B cell (primary cell): ENCODE measurements at regions not wholly inside any gene's neighbourhood (a gene's known extent, or its start where the extent isn't known, plus 50 kb on each side); places are given as distances from the start of the nearest gene placed in this dataset.

ENCODE experiments used
- ATAC-seq: fragments of 200-7000 bp; cut with Tn5 transposase; one replicate; pipeline ENCODE4 v1.10.0; 2021; ENCODE audit warnings: low read depth, mild to moderate bottlenecking, moderate number of reproducible peaks, moderate library complexity
- CTCF ChIA-PET: fragments of 350-600 bp; sonication (Branson Sonifier 250); formaldehyde crosslinking; loops from one replicate; lab custom pipeline; 2021; ENCODE audit warnings: antibody characterized with exemption, inconsistent platforms; lab: Charles Lee
- POLR2A ChIA-PET: fragments of 350-600 bp; sonication (Branson Sonifier 250); formaldehyde crosslinking; loops from one replicate; lab custom pipeline; 2021; ENCODE audit warnings: antibody characterized with exemption; lab: Charles Lee
- DNase-seq: peaks from one replicate; pipeline ENCODE4 v3.0.0; 2013
- H2AFZ ChIP-seq: 2 replicates; pipeline ENCODE4 v1.6.1; 2012; ENCODE audit warnings: mild to moderate bottlenecking, low read depth, low read length; ENCODE audit not compliant: insufficient read depth, poor library complexity, severe bottlenecking
- H3K27ac ChIP-seq, 2 donors: 1 replicate in 1 of 2; 2 replicates in 1 of 2; pipeline ENCODE4 v1.5.1; 2012 to 2013; ENCODE audit warnings: low read length in 2 of 2, mild to moderate bottlenecking in 2 of 2, moderate library complexity in 1 of 2
- H3K27me3 ChIP-seq, 4 experiments: fragments of 200-600 bp in 1 of 4; sonication (generic) in 1 of 4; replicated peaks in 1 of 4; 1 replicate in 2 of 4; 2 replicates in 2 of 4; pipeline versions ENCODE4 v1.6.1 to v1.7.0; 2013 to 2016; ENCODE audit warnings: low read length in 3 of 4, mild to moderate bottlenecking in 2 of 4, mixed read lengths in 1 of 4, moderate library complexity in 1 of 4; ENCODE audit not compliant: insufficient read depth in 4 of 4, control insufficient read depth in 3 of 4; ENCODE audit errors: control extremely low read depth in 1 of 4
- H3K36me3 ChIP-seq, 2 experiments: replicated peaks in 1 of 2; 1 replicate in 1 of 2; 2 replicates in 1 of 2; pipeline versions ENCODE4 v1.6.1 to v1.7.1; 2013; ENCODE audit warnings: low read length in 1 of 2; ENCODE audit not compliant: insufficient read depth in 2 of 2, control insufficient read depth in 1 of 2; ENCODE audit errors: control extremely low read depth in 1 of 2, extremely low read depth in 1 of 2
- H3K4me1 ChIP-seq, 2 donors: fragments of 200-600 bp in 1 of 2; sonication (generic) in 1 of 2; 1 replicate in 1 of 2; 2 replicates in 1 of 2; pipeline versions ENCODE4 v1.5.1 to v1.6.1; 2013 to 2017; ENCODE audit warnings: low read length in 2 of 2; ENCODE audit not compliant: control insufficient read depth in 2 of 2, insufficient read depth in 2 of 2
- H3K4me2 ChIP-seq: replicated peaks from 2 replicates; pipeline ENCODE3; 2012; ENCODE audit warnings: mild to moderate bottlenecking, low read depth, low read length; ENCODE audit not compliant: poor library complexity, severe bottlenecking
- H3K4me3 ChIP-seq, 5 experiments: fragments of 200-600 bp in 1 of 5; sonication (generic) in 1 of 5; 1 replicate in 3 of 5; 2 replicates in 2 of 5; pipeline versions ENCODE4 v1.5.1 to v1.7.0; 2011 to 2016; ENCODE audit warnings: low read length in 4 of 5, mild to moderate bottlenecking in 4 of 5, low read depth in 2 of 5, control low read depth in 1 of 5, moderate library complexity in 1 of 5; ENCODE audit not compliant: insufficient read depth in 1 of 5; ENCODE audit errors: control extremely low read depth in 1 of 5, extremely low read depth in 1 of 5
- H3K79me2 ChIP-seq: fragments of 200-600 bp; sonication (generic); one replicate; pipeline ENCODE4 v1.6.0; 2016; ENCODE audit warnings: low read length; ENCODE audit not compliant: control insufficient read depth, insufficient read depth
- H3K9ac ChIP-seq: fragments of 200-600 bp; sonication (generic); 2 replicates; pipeline ENCODE4 v1.6.1; 2017; ENCODE audit warnings: mild to moderate bottlenecking, low read length, moderate library complexity
- H3K9me3 ChIP-seq, 3 donors: one replicate each; pipeline versions ENCODE4 v1.6.1 to v1.7.1; 2013; ENCODE audit warnings: low read length in 2 of 3; ENCODE audit not compliant: control insufficient read depth in 2 of 3, insufficient read depth in 1 of 3; ENCODE audit errors: control extremely low read depth in 1 of 3
- H4K20me1 ChIP-seq: 2 replicates; pipeline ENCODE4 v1.6.0; 2012; ENCODE audit warnings: mild to moderate bottlenecking, low read length; ENCODE audit not compliant: insufficient read depth, control insufficient read depth, poor library complexity, severe bottlenecking
- H3K27ac Mint-ChIP-seq: one replicate; pipeline ENCODE4 v1.8.0; 2021; ENCODE audit warnings: mixed read lengths
- H3K27me3 Mint-ChIP-seq: one replicate; pipeline ENCODE4 v1.8.0; 2021; ENCODE audit warnings: mixed read lengths
- H3K4me1 Mint-ChIP-seq: one replicate; pipeline ENCODE4 v1.8.0; 2021; ENCODE audit warnings: mixed read lengths
- H3K4me3 Mint-ChIP-seq: one replicate; pipeline ENCODE4 v1.8.0; 2021; ENCODE audit warnings: mixed read lengths
- H3K9me3 Mint-ChIP-seq: one replicate; pipeline ENCODE4 v1.8.0; 2022; ENCODE audit warnings: mixed read lengths; ENCODE audit not compliant: insufficient read depth
- CTCF ChIP-seq: fragments of 200-600 bp; IDR thresholded peaks from one replicate; pipeline ENCODE4 v1.8.0; 2022; ENCODE audit warnings: antibody characterized with exemption, mild to moderate bottlenecking
- EZH2 ChIP-seq: IDR thresholded peaks from 2 replicates; pipeline ENCODE4 v1.6.1; 2012; ENCODE audit warnings: borderline replicate concordance, low read depth, mild to moderate bottlenecking, moderate library complexity, low read length; ENCODE audit not compliant: insufficient read depth, poor library complexity, severe bottlenecking
- WGBS: methylation state at CpG from one replicate; pipeline ENCODE4 v1.1.5; 2013; ENCODE audit warnings: missing lambda C conversion rate; ENCODE audit not compliant: insufficient coverage; 5-methylcytosine and 5-hydroxymethylcytosine counted together
- intact Hi-C: fragments of 100-400 bp; cut with micrococcal nuclease; formaldehyde crosslinking; loops from one replicate; pipeline ENCODE4 v1.10.0; 2022

GRCh38 chr12:43072431-43072830 is 479.6 kb downstream of the ADAMTS20 start:
- H3K27me3 Mint-ChIP-seq: no peaks in the 10 kb centered on the region
- ATAC-seq (no peak), DNase-seq (no peak)
- no peak overlapping the region for H3K27ac Mint-ChIP-seq
- ChIA-PET CTCF (no interaction called here), POLR2A (no interaction called here)
- intact Hi-C loops: no loop called here
- WGBS: 89% methylated on average over 1 of the region's 1 CpG
- no peak for TF ChIP-seq CTCF
- Histone ChIP-seq H3K4me1 (no peaks in the 10 kb centered on the region), H3K4me2 (no peak overlapping the region), H2AFZ (no peak overlapping the region), H3K27me3 (no peaks in the 10 kb centered on the region), H3K9ac (no peak overlapping the region), H3K27ac (no peak overlapping the region), H3K4me3 (no peak overlapping the region), H4K20me1 (no peaks in the 10 kb centered on the region), H3K79me2 (no peaks in the 10 kb centered on the region), H3K36me3 (no peaks in the 10 kb centered on the region), H3K9me3 (no peaks in the 10 kb centered on the region)
- no peak overlapping the region for H3K4me3 Mint-ChIP-seq
- no peaks in the 10 kb centered on the region for H3K9me3 Mint-ChIP-seq
- no peaks in the 10 kb centered on the region for H3K4me1 Mint-ChIP-seq

GRCh38 chr12:43069768-43070221 is 480.2 kb upstream of the PRICKLE1 start:
- no peaks in the 10 kb centered on the region for H3K36me3 ChIP-seq

More at GRCh38 chr12:43069768-43070221, 480.2 kb upstream of the PRICKLE1 start:
- H3K4me1 Mint-ChIP-seq: no peaks in the 10 kb centered on the region
- ATAC-seq: no peak
- H3K27ac Mint-ChIP-seq: no peak overlapping the region
- Histone ChIP-seq H3K79me2 (no peaks in the 10 kb centered on the region), H3K4me3 (no peak overlapping the region), H3K4me2 (no peak overlapping the region), H3K27me3 (no peaks in the 10 kb centered on the region), H3K4me1 (no peaks in the 10 kb centered on the region), H2AFZ (no peak overlapping the region), H3K27ac (no peak overlapping the region), H3K9me3 (no peaks in the 10 kb centered on the region), H4K20me1 (no peaks in the 10 kb centered on the region), H3K9ac (no peak overlapping the region)
- H3K27me3 Mint-ChIP-seq: no peaks in the 10 kb centered on the region
- intact Hi-C loops: no loop called here
- DNase-seq: no peak
- POLR2A ChIA-PET: no interaction called here
- CTCF ChIA-PET: no interaction called here
- TF ChIP-seq EZH2 (no peak), CTCF (no peak)
- WGBS: no CpG with 5 or more reads among the region's 5 CpGs
- H3K4me3 Mint-ChIP-seq: no peak overlapping the region
- no peaks in the 10 kb centered on the region for H3K9me3 Mint-ChIP-seq
